ENCODE measurements at regions not wholly inside any gene's neighbourhood (a gene's known extent, or its start where the extent isn't known, plus 50 kb on each side); places are given as distances from the start of the nearest gene placed in this dataset.
"Not testable (repeated sequence)": the region's sequence is repeated elsewhere in the genome, so short reads cannot be mapped to it uniquely, and the experiment has no call there.

DNA sequence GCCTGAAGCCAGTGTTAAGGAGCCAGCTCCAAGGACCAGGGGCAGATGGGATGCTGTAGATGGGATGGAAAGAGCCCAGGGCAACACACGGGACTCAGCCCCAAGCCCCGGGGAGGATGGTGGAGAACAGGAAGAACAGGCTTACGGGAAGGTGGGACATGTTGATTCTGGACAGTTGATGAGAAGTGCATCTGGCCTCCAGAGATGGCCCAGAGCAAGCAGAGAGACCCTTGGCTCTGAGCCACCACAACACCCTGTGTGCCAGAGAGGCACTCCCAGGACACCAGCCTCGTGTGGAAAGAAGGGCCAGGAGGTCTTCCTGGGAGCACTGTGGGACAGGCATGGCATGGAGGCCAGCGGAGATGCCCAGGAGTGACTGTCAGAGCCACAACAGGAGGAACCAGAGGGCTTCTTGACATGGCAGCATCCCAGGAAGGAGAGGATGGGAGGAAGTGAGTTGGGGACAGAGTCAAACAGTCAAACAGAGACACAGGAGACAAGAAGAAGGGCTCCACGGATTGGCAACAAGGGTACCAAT is 156.3 kb upstream of the MVB12B start:
- no peak for DNase-seq (ENCODE audit: low read depth in 2 of 2)

DNA sequence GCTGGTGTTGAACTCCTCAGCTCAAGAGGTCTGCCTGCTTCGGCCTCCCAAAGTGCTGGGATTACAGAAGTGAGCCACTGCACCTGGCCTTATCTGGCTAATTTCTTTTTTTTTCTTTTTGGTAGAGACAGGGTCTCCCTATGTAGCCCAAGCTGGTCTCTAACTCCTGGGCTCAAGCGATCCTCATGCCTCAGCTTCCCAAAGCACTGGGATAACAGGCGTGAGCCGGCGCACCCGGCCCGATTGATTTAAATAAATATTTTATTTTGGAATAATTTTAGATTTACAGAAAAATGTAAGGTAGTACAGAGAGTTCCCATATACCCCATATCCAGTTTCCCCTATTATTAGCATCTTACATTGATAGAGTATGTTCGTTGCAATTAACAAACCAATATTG is 155.0 kb upstream of the MVB12B start:
- DNase-seq (ENCODE audit: low read depth in 2 of 2) = no peak

DNA sequence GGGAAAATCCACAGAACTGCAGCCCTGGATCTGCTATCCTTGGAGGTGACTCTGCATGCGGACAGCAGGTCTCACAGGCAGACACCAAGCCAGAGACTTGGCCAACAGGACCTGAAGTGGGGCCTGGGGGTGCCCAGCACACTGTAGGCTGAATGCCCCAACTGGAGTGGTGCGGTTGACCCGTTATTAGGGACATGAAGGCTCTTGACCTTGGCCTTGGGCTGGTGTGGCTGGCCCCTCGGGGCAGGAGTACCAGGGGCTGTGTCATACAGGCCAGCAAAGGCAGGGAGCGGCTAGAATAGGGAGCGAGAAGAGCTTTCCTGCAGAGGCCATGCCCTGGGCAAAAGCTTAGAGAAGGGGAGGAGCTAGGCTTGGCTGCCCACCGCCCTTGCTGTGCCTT is 153.2 kb upstream of the MVB12B start:
- DNase-seq (ENCODE audit: low read depth in 2 of 2) = no peak

DNA sequence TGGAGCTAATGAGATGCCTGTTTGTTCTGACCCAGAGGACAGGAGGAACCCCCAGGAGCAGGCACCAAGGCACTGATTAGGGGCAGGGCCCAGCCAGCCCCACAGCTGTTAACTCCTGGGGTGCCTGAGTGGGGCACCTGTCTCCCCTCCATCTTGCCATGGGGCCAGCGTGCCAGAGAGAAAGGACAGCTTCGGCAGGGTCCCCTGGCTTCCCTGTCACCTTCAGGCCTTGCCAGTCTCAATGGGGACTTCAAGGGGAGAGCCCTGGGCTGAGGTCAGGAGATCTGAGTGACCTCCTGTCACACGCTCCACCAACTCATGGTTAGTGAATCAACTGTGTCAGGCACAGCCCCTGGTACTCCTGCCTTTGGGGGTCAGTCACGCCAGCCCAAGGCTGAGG is 152.7 kb upstream of the MVB12B start:
- no peak for DNase-seq (ENCODE audit: low read depth in 2 of 2)

DNA sequence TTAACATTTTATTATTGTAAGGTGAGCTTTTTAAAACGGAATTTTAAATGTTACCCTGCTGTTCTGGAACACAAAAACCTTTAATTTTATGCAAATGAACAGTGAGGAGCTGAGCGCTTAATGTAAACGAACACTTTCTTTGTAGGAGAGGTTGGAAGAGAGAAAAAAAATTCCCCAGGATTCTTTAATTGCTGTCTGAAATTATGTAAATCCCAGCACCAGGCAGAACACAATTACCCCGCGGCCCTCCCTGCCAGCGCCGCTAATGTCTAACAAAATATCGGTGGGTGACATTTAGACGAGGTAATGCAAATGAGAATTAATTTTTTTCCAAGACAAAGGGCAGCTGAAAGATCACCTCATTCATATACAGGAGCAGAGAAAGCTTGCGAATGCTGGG is 143.4 kb upstream of the MVB12B start:
- DNase-seq (ENCODE audit: low read depth in 2 of 2) = no peak

DNA sequence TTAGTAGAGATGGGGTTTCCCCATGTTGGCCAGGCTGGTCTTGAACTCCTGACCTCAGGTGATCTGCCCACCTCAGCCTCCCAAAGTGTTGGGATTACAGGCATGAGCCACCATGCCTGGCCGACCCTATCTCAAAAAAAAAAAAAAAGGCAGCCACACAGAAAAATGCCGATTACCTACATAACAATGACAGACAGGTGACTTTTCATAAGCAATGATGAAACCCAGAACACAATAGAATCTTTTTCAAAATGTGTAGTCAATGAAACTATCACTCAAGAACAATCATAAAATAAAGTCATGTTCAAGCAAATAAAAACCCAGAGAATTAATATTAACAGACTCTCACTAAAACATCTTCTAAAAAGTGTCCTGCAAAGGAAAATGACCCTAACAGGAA is 135.6 kb upstream of the MVB12B start:
- not testable (repeated sequence) for DNase-seq (ENCODE audit: low read depth in 2 of 2)

DNA sequence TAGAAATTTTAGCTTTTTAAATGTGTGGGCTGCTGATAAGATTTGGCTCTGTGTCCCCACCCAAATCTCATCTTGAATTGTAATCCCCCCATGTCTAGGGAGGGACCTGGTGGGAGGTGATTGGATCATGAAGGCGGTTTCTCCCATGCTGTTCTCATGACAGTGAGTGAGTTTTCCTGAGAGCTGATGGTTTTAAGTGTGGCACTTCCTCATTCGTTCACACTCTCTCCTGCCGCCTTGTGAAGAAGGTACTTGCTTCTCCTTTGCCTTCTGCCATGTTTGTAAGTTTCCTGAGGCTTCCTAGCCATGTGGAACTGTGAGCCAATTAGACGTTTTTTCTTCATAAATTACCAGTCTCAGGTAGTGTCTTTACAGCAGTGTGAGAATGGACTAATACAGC is 127.8 kb upstream of the MVB12B start:
- no peak for DNase-seq (ENCODE audit: low read depth in 2 of 2)

DNA sequence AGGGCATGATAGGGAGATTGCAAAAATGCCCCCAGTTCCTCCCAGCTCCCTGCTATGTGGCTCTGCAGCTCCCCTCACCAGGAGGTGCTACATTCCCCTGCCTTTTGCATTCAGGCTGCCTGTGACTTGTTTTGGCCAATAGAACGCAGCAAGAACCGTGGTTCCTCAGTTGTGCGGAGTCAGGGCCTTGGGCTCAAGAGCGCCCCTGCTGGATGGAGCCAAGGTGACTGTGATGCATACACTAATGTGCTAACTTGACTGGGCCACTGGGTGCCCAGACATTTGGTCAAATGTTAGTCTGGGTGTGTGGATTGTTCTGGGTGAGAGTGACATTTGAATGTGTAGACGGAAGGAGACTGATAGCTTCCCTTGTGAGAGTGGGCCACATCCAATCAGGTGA is 123.3 kb upstream of the MVB12B start:
- DNase-seq (ENCODE audit: low read depth in 2 of 2) = no peak

DNA sequence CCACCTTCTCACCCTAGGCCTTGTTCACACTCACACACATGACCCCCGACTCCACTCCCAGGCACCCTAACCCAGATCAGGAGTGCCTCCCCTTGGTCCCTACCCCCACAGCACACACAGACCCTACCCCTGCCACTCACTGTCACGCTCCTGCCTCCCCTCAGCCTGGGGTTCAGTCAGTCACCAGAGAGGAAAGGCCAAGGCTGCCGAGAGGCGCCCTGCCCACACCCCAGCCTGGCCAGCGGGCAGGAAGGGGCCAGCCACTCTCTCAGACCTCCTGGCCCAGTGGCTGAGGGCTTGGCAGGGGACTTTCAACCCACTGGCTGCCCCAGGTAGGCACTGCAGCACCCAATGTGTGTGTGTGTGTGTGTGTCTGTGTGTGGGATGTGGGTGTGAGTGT is 122.4 kb upstream of the MVB12B start:
- no peak for DNase-seq (ENCODE audit: low read depth in 2 of 2)

DNA sequence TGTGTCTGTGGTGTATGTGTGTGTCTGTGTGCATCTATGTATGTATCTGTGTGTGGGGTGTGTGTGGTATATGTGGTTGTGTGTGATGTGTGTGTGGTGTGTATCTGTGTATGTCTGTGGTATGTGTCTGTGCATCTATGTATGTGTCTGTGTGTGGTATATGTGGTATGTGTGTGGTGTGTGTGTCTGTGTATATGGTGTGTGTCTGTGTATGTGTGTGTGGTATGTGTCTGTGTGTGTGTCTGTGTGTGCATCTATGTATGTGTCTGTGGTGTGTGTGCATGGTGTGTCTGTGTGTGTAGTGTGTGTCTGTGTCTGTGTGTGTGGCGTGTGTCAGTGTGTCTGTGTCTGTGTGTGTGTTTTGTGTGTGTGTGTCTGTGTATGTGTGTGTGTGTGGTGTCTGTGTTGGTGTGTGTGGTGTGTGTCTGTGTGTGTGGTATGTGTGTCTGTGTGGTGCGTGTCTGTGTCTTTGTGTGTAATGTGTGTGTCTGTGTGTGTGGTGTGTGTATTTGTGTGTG is 121.9 kb upstream of the MVB12B start:
- DNase-seq (ENCODE audit: low read depth in 2 of 2) = no peak

DNA sequence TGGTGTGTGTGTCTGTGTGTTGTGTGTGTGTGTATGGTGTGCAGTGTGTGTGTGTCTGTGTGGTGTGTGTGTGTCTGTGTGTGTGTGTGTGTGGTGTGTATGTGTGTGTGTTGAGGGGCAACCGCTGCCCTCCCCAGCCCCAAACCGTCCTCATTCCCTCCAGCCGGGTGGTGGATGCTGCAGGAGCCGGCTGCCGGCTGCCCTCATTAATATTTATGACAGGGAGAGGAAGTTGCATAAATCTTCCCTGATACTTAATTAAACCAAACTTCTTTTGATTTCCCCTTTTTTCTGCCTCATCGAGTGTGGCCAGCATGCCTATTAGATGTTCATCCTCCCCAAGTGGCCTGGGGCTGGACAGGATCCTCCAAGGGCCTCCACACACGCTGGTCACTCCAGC is 121.4 kb upstream of the MVB12B start:
- DNase-seq (ENCODE audit: low read depth in 2 of 2) = no peak

DNA sequence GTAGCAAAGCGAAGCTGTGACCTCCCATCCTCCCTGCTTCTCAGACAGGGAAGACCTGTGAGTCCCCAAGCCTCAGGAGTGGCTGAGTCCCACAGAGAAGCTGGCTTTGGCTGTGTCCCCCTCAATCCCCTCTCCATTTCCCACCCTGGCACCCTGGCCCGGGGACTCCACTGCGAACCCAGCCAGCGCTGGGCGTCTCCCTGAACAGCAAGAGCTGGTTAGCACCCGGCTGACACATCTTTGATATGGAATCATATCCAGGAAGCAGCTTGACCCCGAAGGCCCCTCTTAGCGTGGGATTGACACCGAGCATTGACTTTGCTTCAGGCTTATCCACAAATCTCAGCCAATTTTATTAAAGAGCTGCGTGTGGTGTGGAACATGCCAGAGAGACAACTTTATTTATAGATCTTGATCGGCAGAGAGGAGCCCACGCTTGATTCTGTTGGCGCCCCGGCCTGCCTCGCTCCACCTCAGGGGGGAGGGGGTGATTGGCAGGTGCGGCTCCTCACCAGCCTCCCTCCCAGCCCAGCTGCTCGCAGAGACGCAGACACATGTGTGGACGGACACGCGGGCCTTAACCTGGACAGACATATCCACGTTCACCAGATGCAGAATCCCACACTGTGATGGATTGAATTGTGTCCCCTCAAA is 120.7 kb upstream of the MVB12B start:
- no peak for DNase-seq (ENCODE audit: low read depth in 2 of 2)

DNA sequence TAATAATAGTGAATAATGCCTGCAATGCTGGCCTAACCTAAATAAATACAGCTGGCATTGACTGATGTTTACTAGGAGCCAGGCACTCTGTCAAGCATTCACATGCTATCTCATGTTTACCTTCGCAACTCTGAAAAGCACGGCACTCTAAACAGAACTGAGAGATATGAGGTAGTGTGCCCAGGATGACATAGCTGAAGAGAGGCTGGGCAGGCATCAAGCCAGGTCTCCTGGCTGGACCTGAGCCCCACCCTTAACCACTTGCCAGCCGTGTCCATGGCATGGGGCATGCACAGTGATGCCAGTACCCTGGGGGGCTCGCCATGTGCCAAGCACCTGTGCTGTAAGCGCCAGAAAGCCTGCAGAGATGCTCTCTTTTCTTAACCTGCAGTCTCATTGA is 119.4 kb upstream of the MVB12B start:
- DNase-seq (ENCODE audit: low read depth in 2 of 2) = no peak

DNA sequence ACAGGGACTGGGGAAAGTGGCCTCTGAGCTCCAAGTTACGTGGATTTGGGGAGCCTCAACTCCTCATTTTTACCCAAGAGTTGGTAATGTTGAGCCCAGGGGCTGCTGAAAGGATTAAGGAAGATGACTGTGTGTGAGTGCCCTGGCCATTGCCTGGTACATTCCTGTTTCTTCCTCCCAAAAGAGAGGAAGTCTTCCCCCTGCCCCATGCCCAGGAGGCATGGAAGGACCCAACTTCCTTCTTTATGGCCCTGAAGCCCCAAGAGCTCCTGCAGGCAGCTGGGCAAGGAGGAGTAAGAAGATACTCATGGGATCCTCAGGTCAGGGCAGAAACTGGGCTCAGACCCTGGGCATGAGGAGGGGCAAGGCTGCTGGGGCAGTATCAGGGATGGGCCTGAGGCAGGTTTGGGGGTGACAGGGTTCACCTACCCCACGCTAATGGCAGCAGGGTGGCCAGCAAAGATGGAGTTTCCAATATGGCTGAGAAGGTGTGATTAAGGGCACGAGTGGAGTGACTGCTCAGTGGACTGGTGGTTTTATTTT is 118.3 kb upstream of the MVB12B start:
- DNase-seq (ENCODE audit: low read depth in 2 of 2) = no peak

DNA sequence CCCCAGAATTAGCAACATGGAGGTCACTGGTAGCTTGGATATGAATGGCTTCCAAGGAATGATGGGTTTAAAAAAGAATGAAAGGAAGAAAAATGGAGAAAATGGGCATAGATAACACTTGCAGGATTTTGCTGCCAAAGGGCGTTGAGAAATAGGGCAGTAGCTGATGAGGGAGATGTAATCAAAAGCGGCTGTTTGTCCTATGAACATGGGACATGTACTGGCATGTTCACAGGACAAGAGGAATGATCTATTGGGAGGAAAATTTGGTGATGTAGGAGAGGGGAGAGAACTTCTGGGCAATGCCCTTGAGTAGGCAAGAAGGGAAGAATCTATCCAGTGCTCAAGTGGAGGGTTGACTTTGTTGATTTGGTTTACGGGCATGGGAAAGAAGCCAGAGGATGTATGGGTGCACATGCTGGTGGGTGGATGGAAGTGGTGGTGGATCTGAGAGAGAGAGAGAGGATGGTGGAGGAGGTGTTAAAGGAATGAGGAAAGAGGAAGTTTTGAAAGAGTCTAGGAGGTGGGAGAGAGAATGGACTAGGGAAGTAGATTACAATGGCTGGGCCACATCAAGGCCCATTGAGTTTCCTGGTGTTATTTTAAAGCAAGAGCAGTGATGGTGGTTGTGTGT is 115.1 kb upstream of the MVB12B start:
- no peak for DNase-seq (ENCODE audit: low read depth in 2 of 2)

DNA sequence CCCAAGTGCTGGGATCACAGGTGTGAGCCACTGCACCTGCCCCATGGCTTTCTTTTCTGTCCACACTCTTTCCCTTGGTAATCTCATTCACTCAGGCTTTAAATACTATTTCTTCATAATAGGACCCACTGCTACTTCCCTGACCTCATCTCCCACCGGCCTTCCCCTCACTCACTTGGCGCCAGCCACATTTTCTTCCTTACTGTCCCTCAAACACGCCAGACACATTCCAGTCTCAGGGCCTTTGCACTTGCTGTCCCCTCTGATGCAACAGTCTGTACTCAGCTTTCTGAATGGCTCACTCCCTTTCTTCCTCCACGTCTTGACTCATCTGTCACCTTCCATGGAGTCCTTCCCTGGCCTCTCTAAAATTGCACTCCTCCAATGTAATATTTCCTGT is 111.1 kb upstream of the MVB12B start:
- no peak for DNase-seq (ENCODE audit: low read depth in 2 of 2)

DNA sequence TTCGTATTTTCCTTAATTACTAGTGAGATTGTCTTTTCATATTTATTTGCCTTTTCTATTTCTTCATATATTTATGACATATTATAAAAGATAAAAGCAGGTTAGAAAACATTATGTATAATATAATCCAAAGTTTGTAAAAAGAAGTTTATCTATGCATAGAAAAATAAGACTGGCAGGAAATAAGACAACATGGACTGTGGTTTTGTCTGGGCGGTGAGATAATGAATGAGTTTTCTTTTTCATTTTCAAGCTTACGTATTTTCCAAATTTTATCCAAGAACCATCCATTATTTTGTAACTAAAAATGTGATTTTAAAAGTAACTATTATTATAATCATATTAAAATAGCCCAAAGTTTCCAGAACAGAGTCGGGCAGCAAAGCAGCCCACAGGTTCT is 109.8 kb upstream of the MVB12B start:
- no peak for DNase-seq (ENCODE audit: low read depth in 2 of 2)

DNA sequence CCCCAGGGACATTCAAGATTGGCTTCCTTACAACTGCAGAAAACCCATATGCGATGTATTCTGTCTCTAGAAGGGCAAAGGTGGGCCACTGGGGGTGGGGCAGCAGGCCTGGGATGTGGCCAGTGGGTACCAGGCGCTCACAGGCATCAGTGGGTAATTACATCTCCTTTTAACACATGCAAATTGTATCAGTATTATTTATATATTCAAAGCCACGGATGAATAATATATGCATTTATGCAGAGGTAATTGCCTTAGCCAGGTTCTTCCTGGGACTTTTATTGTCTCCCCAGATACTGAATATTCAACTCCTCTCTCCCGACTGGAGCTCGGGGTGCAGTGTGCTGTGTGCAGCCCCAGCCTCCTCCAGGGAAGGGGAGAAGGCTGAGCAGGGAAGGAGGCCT is 109.4 kb upstream of the MVB12B start:
- DNase-seq (ENCODE audit: low read depth in 2 of 2) = no peak

DNA sequence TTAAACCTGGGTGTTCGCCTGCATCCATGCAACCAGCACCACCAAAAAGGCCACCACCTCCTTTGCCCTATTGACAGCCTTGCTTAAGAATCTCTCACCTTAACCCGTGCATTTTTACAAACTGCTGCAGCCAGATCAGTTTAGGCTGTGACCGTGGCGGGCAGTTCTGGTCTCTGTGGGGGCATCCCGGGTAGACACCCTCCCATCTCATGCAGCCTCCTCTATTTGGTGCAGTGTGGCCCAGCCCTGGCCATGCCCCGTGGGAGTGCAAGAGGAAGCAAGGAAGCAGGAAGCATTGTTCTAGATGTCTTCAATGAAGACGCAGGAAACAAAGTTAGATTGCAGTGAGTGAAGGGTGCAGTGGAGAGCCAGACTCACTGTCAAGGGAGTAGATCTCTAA is 108.8 kb upstream of the MVB12B start:
- no peak for DNase-seq (ENCODE audit: low read depth in 2 of 2)

DNA sequence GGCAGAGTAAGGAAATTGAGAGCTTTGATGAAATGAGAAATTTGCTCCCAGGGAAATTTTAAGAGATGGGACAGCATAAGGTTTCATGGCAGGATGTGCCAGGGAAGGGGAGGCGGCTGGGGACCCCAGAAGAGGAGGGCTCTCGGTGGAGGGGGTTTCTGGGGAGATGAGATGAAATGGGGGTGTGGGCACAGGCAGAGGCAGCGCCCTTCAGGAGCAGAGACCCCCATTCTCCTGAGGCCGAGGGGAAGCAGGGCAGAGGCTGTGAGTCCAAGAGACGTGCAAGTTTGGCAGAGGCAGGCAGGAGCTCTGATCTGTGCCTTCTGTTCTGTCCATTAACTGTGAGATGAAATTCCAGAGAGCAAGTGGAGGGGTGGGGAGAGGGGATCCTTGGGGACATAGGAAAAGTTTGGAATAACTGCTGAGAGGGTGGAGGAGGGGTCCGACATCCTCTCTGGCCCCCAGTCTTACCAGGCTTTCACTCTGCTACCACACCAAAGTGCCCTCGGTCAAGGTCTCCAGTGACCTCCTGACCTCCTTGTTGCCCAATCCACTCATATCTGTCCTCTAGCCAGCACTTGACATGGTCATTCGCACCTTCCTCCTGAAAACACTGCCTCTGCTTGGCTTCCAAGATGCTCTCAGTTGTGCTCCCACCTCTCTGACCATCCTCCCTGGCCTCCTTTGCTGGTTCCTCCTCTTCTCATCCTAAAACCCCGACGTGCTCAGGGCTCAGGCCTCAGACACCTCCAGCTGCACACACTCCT is 108.1 kb upstream of the MVB12B start:
- DNase-seq (ENCODE audit: low read depth in 2 of 2) = no peak

DNA sequence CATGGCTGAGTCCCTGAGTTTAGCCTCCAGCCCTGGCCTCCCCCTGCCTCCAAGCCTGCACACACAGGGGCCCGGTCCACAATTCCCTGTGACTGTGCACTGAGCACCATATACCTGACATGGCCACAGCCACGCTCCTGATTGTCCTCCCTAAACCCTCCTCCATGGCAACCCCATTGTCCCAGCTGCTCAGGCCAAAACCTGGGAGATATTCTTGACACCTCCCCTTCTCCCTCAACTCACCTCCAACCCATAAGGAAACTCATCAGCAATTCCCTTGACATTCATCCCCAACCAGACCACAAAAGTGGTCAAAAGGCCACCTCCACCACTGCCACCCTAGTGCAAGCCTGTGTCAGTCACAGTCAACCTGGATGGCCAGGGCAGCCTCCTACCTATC is 107.5 kb upstream of the MVB12B start:
- no peak for DNase-seq (ENCODE audit: low read depth in 2 of 2)

DNA sequence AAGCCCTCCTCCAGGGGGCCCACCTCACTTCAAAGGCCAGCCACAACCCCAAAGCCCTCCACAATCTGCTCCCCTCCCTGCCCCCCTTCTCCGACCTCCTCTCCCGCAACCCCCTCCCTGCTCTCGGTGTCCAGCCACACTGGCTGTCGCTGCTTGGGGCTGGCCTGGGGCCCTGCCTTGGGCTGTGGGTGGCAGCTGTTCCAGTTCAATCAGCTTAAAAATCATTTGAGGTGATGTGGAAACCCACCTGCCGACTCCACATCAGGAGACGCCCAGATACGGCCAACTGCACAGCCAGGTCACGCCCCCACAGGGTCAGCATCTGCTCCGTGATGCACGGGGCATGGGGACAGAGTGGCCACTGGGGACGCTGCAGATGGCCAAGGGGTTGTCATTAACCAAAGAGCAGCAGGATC is 107.0 kb upstream of the MVB12B start:
- DNase-seq (ENCODE audit: low read depth in 2 of 2) = no peak

DNA sequence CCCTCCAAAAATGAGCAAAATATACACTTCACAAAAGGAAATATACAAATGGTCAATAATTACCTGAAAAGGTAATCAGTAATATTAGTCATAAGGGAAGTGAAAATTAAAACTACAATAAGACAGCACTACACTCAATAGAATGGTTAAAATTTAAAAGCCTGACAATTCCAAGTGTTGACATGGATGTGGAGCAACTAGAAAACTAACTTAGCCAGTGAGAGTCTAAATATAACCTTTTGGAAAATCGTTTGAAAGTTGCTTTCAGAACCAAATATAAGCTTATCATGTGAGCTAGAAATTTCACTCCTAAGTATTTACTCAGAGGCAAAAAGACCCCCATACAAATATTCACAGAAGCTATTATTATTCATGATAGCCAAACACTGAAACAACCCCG is 105.1 kb upstream of the MVB12B start:
- no peak for DNase-seq (ENCODE audit: low read depth in 2 of 2)

Data from stimulated activated CD8-positive, alpha-beta memory T cell treated with anti-CD3 and anti-CD28 coated beads, Interleukin-15, amount 100 ng/mL, for 4 hours (primary cell).